Neural crest cell (in vitro differentiated cells): ENCODE measurements at regions not wholly inside any gene's neighbourhood (a gene's known extent, or its start where the extent isn't known, plus 50 kb on each side); places are given as distances from the start of the nearest gene placed in this dataset.

Experiments
- DNase-seq: peaks from one replicate; pipeline ENCODE4 v3.0.0; 2021; ENCODE audit warnings: low read depth, mixed read lengths, low spot score
- H3K27ac Mint-ChIP-seq: one replicate; pipeline ENCODE4 v1.8.0; 2021; ENCODE audit warnings: mild to moderate bottlenecking, mixed read lengths; ENCODE audit not compliant: unreplicated experiment
- H3K27me3 Mint-ChIP-seq: 2 replicates; pipeline ENCODE4 v1.8.0; 2021; ENCODE audit warnings: low read depth, mild to moderate bottlenecking, mixed read lengths
- H3K36me3 Mint-ChIP-seq: 2 replicates; pipeline ENCODE4 v1.8.0; 2021; ENCODE audit warnings: low read depth, mild to moderate bottlenecking, mixed read lengths
- H3K4me1 Mint-ChIP-seq: 2 replicates; pipeline ENCODE4 v1.8.0; 2021; ENCODE audit warnings: mixed read lengths
- H3K4me3 Mint-ChIP-seq: one replicate; pipeline ENCODE4 v1.8.0; 2021; ENCODE audit warnings: mild to moderate bottlenecking, mixed read lengths
- H3K9me3 Mint-ChIP-seq: 2 replicates; pipeline ENCODE4 v1.8.0; 2021; ENCODE audit warnings: mixed read lengths
- TF ChIP-seq, protein P1 (sequence below): fragments of 200-600 bp; sonication (generic); conservative IDR thresholded peaks from 2 replicates; pipeline ENCODE4 v1.5.0; 2021; ENCODE audit warnings: antibody characterized with exemption, mild to moderate bottlenecking

GRCh38 chr18:22676423-22676822, 256.7 kb upstream of the RBBP8 start:
- Mint-ChIP-seq H3K27ac (no peak overlapping the region), H3K4me3 (no peak overlapping the region), H3K4me1 (no peaks in the 10 kb centered on the region), H3K36me3 (no peaks in the 10 kb centered on the region), H3K9me3 (no peaks in the 10 kb centered on the region), H3K27me3 (peaks cover 14% of the 10 kb centered on the region)
- DNase-seq, result no peak
- TF ChIP-seq, protein P1, sequence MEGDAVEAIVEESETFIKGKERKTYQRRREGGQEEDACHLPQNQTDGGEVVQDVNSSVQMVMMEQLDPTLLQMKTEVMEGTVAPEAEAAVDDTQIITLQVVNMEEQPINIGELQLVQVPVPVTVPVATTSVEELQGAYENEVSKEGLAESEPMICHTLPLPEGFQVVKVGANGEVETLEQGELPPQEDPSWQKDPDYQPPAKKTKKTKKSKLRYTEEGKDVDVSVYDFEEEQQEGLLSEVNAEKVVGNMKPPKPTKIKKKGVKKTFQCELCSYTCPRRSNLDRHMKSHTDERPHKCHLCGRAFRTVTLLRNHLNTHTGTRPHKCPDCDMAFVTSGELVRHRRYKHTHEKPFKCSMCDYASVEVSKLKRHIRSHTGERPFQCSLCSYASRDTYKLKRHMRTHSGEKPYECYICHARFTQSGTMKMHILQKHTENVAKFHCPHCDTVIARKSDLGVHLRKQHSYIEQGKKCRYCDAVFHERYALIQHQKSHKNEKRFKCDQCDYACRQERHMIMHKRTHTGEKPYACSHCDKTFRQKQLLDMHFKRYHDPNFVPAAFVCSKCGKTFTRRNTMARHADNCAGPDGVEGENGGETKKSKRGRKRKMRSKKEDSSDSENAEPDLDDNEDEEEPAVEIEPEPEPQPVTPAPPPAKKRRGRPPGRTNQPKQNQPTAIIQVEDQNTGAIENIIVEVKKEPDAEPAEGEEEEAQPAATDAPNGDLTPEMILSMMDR, result no peak

GRCh38 chr18:22678486-22678885, 254.6 kb upstream of the RBBP8 start:
- Mint-ChIP-seq H3K27me3 (peaks cover 16% of the 10 kb centered on the region), H3K9me3 (no peaks in the 10 kb centered on the region), H3K27ac (no peak overlapping the region), H3K4me1 (no peaks in the 10 kb centered on the region), H3K36me3 (no peaks in the 10 kb centered on the region), H3K4me3 (no peak overlapping the region)
- DNase-seq, result no peak
- TF ChIP-seq, protein P1, result no peak

- no peaks in the 10 kb centered on the region for H3K4me1 Mint-ChIP-seq
- no peaks in the 10 kb centered on the region for H3K36me3 Mint-ChIP-seq
- H3K9me3 Mint-ChIP-seq, result peaks cover 2% of the 10 kb centered on the region
- peaks cover 16% of the 10 kb centered on the region for H3K27me3 Mint-ChIP-seq
- H3K4me3 Mint-ChIP-seq, result no peak overlapping the region
- TF ChIP-seq, protein P1, result no peak
- no peak for DNase-seq
- H3K27ac Mint-ChIP-seq, result no peak overlapping the region
Observed at GRCh38 chr18:22680944-22681343, 252.2 kb upstream of the RBBP8 start.

- TF ChIP-seq, protein P1, result no peak
- peaks cover 14% of the 10 kb centered on the region for H3K27me3 Mint-ChIP-seq
- no peak for DNase-seq
- no peak overlapping the region for H3K27ac Mint-ChIP-seq
- H3K36me3 Mint-ChIP-seq, result peaks cover under 1% of the 10 kb centered on the region
- H3K4me3 Mint-ChIP-seq, result no peak overlapping the region
- H3K4me1 Mint-ChIP-seq, result no peaks in the 10 kb centered on the region
- peaks cover 3% of the 10 kb centered on the region for H3K9me3 Mint-ChIP-seq
Observed at GRCh38 chr18:22681908-22682307, 251.2 kb upstream of the RBBP8 start.

DNA sequence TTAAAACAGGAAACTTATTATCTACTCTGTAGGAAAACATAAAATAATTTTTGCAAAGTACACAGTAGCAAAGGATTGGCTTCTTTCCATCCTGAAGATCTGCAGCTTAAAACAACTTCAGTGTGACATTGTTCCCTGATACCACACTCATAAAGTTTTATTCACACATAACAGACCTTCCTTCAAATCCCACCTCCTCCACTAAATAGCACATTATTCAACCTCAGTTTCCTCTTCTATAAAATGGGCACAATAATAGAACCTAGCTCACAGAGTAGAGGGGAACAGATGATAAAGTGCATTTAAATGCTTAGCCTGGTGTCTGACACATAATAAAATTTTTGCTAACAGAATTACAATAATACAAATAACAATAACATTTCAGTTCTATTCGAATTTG, 250.4 kb upstream of the RBBP8 start:
- peaks cover 3% of the 10 kb centered on the region for H3K36me3 Mint-ChIP-seq
- no peak for DNase-seq
- peaks cover 10% of the 10 kb centered on the region for H3K27me3 Mint-ChIP-seq
- H3K4me3 Mint-ChIP-seq, result no peak overlapping the region
- no peaks in the 10 kb centered on the region for H3K4me1 Mint-ChIP-seq
- H3K9me3 Mint-ChIP-seq, result peaks cover 6% of the 10 kb centered on the region
- H3K27ac Mint-ChIP-seq, result no peak overlapping the region
- TF ChIP-seq, protein P1, result no peak

DNA sequence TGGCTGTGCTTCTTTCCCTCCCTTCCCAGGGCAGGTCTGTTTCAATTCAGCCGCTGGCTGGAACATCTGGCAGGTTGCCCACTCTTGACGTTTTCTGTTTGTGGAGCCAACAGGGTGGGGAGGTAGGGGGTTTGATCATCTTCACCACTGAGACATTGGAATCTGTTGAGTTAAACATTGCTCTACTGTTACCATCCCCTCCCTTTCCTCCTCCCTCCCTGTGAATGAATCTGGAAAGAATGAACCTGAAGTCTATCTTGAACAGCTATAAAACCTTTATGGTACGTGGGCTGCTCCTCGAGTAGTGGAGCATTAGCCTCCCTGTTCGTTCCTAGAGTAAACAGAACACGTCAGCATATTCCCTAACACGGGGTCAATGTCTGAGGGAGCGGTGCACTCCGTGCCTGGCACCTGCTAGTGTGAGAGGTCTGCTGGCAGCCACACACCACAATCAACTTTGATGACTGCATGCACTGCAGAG, 249.9 kb upstream of the RBBP8 start:
- TF ChIP-seq, protein P1, result no peak
- no peak overlapping the region for H3K4me3 Mint-ChIP-seq
- peaks cover 3% of the 10 kb centered on the region for H3K36me3 Mint-ChIP-seq
- H3K27me3 Mint-ChIP-seq, result peaks cover 10% of the 10 kb centered on the region
- no peak for DNase-seq
- H3K4me1 Mint-ChIP-seq, result no peaks in the 10 kb centered on the region
- no peak overlapping the region for H3K27ac Mint-ChIP-seq
- peaks cover 6% of the 10 kb centered on the region for H3K9me3 Mint-ChIP-seq
